Activated CD4-positive, alpha-beta T cell treated with anti-CD3 and anti-CD28 coated beads, Interleukin-10, Interleukin-2, amounts not matched to agents 100 ng/mL and 50 ng/mL, durations not matched to agents 16 hours and 8 hours (primary cell): ENCODE measurements at regions not wholly inside any gene's neighbourhood (a gene's known extent, or its start where the extent isn't known, plus 50 kb on each side); places are given as distances from the start of the nearest gene placed in this dataset.
"Not testable (repeated sequence)": the region's sequence is repeated elsewhere in the genome, so short reads cannot be mapped to it uniquely, and the experiment has no call there.

Source experiments
- DNase-seq: peaks from one replicate; pipeline ENCODE4 v3.0.0-alpha.2; 2020

GRCh38 chr10:84948644-84949043, 620.3 kb downstream of the CCSER2 start:
- no peak for DNase-seq

DNA sequence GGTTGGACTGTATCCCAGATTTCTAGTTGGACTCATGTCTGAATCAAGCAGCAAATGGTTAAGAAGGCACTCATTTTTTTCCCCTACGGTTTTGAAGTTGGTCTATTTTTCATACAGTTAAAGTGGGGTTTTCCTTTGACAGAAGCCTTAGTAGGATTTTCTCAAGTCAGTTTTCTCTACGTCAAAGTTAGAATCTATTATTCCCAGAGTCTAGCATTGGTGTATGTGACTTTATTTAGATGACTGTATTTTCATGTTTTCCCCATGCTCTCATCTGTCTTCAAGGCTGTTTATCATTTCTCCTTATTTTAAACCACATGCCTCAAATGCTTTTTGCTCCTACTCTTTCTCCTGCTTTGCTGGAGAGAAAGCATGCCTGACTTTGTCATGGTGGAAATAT, 623.2 kb downstream of the CCSER2 start:
- no peak for DNase-seq

DNA sequence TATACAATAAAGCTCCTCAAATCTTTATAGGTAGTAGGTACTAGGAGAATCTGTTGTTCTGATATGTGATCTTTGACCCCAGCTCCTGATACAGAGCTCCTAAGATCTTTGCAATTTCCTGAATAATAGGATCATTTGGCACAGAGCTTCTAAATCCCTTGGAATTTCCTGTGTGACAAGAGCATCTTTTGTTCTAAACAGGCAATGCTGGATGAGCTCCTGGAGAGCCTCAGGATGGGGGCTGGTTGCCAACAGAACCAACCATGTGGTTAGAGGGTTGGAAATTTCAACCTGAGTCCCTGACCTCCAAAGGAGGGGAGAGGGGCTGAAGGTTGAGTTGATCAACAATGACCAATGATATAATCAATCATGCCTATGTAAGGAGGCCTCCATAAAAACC, 629.0 kb downstream of the CCSER2 start:
- no peak for DNase-seq

- no peak for DNase-seq
Measured at GRCh38 chr10:84965468-84965867, 637.1 kb downstream of the CCSER2 start.

- no peak for DNase-seq
Measured at GRCh38 chr10:84966708-84967441, 638.5 kb downstream of the CCSER2 start.

DNA sequence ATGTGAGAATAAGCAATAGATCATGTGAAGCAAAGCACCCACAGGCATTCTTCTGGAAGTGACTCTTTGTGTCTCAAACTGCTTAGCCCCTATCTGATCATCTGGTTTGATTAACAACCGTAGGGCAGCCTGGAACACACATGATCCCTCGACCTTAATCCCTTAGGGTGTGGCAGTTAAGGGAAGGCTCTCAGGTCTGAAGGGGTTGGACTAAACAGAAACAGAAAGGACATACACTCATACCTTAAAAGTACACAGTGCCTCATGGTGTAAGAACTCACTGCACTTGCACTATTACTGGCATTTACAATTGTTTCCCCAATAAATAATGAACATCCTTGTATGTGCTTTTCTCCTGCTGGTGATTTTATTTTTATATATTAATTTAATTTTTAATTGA, 640.9 kb downstream of the CCSER2 start:
- DNase-seq, result not testable (repeated sequence)

DNA sequence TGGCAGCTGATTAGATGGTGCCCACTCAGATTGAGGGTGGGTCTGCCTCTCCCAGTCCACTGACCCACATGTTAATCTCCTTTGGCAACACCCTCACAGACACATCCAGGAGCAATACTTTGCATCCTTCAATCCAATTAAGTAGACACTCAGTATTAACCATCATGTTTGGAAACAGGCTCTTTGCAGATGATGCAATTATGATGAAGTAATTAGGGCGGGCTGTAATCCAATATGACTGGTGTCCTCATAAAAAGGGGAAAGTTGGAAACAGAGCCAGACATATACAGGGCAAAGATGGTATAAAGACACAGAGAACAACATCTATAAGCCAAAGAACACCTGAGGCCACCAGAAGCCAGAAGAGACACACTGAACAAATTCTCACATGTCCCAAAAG, 658.6 kb downstream of the CCSER2 start:
- DNase-seq, result no peak

DNA sequence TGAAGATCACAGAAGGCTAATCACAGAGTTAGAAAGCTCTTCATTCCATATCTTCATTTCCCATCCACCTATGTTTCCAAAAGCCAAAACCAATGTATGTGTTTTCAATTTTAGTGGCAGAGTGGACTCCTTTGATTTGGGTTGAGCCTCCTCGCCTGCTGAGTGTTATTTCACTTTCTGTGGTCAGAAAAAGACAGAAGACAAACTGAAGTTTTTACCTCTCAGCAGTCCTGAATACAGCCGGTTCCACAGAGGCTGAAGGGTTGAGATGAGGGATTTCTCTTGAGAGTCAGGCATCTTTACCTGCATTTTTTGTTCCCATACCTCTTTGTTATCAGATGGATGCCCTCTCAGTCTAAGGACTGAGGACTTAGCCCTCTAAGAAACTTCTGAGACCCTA, 659.6 kb downstream of the CCSER2 start:
- DNase-seq, result no peak

- no peak for DNase-seq
Measured at GRCh38 chr10:84990713-84991112, 662.3 kb downstream of the CCSER2 start.

GRCh38 chr10:84991301-84991700, 662.9 kb downstream of the CCSER2 start:
- DNase-seq, result no peak

DNA sequence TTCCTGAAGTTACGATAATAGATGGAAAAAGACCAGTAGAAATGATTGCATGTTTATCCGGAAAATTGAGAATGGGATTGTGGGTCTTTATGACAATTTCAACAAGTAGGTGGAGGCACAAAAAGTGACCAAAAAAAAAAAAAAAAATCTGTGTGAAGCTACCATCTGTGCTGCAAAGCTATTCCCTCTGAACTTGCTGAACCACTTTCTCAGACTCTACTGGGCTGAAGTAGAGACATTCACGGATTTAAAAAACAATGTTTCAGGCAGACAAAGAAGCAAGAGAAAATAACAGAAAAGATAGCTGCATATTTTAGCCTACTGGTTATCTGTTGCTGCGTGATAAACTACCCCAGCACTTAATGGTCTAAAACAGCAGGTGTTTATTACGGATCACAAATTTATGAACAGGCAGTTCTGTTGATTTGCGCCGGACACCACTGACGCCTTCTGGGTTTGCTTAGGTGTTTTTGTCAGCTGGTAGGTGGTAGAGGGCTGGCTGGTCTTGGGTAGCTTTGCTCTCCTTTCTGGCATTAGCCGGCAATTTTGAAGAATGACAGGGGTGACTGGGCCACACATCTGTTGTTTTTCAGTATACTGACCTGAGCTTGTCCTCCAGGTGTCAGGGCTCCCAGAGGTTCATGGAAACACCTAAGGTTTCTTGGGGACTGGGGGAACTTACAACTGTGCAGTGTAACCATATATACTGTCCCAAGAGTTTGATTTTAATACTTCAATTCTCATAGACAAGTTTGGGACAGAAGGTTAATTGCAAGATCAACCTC, 665.1 kb downstream of the CCSER2 start:
- DNase-seq, result no peak

GRCh38 chr10:84994722-84995121, 666.3 kb downstream of the CCSER2 start:
- DNase-seq, result no peak

DNA sequence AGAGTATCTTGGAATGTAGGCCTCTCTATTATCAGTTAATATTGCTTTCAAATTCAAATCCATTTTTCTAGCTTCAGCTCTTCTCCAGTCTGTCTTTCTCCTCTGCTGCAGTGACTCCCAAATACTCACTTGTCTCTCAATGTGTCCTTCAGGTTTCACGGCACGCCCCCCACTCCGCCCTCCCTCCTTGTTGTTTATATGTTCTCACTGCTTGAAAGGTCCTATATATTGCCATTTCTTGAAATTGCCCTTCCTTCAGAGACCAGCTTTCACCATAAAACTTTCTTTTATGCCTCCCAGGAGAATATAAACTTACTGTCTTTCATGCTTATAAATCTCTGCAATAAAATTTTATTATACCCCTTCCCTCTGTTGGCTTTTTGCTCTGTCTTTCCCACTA, 668.2 kb downstream of the CCSER2 start:
- no peak for DNase-seq

GRCh38 chr10:84997870-84998269, 669.5 kb downstream of the CCSER2 start:
- no peak for DNase-seq

GRCh38 chr10:84999929-85000328, 671.5 kb downstream of the CCSER2 start:
- DNase-seq, result no peak

GRCh38 chr10:85003083-85003482, 674.7 kb downstream of the CCSER2 start:
- DNase-seq, result no peak

GRCh38 chr10:85008488-85009184, 680.2 kb downstream of the CCSER2 start:
- no peak for DNase-seq

DNA sequence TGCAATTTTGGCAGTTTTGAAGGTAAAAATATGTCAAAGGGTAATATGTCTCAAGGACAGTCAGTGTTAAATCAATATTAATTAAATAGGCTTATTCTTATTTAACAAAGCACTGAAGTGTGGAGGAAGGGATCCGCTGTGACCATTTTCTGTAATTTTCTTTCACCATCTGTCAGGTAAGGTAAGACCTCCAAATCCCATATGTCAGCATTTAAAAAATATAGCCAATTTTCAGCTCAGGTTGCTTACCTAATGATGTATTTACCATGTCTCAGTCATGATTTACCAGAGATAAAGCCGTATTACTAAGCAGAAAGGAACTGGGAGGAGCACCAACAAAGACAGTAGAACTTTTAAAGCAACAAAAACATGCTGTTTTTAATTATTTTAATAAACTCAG, 683.9 kb downstream of the CCSER2 start:
- no peak for DNase-seq

DNA sequence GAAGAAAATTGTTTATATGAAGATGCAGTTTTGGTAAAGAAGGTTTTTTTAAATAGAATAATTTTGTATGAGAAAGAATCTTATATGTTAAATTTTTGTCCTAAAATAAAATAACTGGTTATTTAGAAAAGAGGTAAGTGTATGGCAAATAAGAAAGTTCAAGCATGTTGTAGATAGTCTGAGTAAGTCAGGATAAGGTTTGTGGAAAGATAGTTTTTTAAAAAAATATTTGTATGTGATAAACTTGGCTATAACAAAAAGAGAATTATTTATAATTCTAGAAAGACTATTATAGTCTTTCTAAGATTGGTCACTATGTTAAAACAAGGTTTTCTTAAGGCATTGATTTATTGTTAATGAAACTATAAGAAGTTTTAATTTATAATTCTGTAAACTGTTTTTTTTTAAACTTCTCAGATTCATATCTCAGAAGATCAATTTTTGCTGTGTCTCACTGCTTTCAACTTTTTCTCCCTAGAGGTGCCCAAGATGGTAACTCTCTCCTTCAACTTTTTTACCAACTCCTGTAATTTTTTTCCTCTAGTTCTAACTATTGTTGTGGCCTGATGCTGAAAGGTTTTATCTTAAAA, 698.6 kb downstream of the CCSER2 start:
- no peak for DNase-seq

GRCh38 chr10:85032981-85033380, 704.6 kb downstream of the CCSER2 start:
- no peak for DNase-seq

GRCh38 chr10:85036661-85037060, 708.3 kb downstream of the CCSER2 start:
- DNase-seq, result no peak

DNA sequence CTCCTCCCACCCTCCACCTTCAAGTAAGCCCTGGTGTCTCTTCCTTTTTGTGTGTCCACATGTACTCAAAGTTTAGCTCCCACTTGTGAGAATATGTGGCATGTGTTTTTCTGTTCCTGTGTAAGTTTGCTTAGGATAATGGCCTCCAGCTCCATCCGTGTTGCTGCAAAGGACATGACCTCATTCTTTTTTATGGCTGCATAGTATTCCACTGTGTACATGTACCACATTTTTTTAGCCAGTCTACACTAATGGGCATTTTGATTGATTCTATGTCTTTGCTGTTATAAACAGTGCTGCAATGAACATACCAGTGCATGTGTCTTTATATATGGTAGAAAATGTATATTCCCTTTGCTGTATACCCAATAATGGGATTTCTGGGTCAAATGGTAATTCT, 710.9 kb downstream of the CCSER2 start:
- DNase-seq, result no peak

DNA sequence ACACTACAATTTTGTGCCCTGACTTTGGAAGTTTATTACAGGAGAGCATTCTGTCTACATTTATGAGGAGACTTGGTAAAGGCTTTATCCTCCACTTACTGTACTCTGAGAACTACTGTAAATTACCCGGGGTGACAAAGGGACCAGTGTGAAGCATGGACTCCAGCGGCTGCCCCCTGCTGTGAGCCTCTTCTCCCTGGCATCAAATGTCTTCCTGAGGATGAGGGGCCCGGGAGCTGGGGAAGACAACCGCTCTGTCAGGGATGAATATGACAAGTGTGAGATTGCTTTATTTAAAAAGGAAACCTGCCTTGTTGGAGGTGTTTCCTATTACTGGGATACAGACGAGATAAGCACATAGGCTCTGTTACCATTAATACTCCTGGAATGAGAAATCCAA, 714.8 kb downstream of the CCSER2 start:
- DNase-seq, result no peak

- no peak for DNase-seq
Measured at GRCh38 chr10:85045046-85045445, 716.7 kb downstream of the CCSER2 start.
